ENCODE measurements at regions not wholly inside any gene's neighbourhood (a gene's known extent, or its start where the extent isn't known, plus 50 kb on each side); places are given as distances from the start of the nearest gene placed in this dataset.
"Not testable (repeated sequence)": the region's sequence is repeated elsewhere in the genome, so short reads cannot be mapped to it uniquely, and the experiment has no call there.

DNA sequence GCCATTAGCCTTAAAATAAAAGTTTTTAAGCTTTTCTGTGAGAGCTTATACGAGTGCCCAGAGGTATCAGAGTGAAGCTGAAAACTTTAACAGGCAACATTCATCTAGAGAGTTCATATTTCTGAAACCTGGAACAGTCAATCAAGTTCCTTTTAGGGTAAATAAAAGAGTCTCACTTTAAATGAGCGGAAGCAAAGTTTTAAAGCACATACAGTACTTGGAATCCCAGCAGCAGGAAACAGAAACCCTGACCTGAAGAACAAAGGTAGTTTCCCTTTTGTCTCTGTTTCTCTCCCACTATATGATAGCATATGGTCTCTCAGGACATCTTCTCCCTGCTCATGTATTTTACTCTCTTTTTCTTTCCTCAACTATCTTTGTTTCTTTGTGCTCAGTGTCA, 153.0 kb downstream of the ASB9 start:
- peak; percentile 1 for DNase-seq (ENCODE audit: low spot score)

DNA sequence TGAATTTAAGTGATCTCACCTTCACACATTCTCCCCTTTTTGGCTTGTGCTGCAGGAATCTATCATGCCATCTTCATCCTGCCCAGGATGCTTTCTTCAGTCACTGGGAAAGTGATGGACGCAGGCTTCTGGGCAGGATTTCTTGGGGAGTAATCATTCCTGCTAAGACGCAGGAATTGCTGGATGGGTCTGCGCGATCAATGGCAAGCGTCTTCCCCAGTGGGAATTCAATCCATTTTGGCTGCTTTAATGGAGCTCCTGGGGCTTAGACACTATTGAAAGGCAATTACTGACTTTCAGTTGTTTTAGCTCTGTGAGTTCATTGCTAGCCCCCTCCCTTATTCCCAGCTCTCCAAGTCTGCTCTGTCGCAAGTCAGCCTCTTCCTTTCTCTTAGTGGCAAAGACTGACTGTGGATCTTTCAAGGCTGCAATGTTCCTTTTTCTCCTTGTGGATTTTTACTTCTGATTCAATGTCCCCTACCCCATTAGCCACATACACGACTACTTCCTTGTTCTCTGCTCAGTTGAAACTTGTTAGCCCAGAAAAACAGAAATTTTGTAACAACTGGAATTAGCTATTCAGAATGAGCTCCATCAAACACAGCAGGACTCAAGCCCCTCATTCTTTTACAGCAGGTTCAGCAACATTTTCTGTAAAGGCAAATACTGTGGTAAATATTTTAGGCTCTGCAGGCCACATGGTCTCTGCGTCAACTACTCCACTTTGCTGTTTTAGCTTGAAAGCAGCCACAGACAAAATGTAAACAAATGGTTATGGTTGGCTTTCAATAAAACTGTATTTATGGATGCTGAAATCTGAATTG, 154.9 kb downstream of the ASB9 start:
- no peak for DNase-seq (ENCODE audit: low spot score)

GRCh38 chrX:15107367-15107988, 162.4 kb downstream of the ASB9 start:
- DNase-seq (ENCODE audit: low spot score): peak; percentile 12

- no peak for DNase-seq (ENCODE audit: low spot score)
Measured at GRCh38 chrX:15098505-15098904, 171.4 kb downstream of the ASB9 start.

- no peak for DNase-seq (ENCODE audit: low spot score)
Measured at GRCh38 chrX:15087747-15088146, 182.1 kb downstream of the ASB9 start.

- no peak for DNase-seq (ENCODE audit: low spot score)
Measured at GRCh38 chrX:15073313-15073712, 196.6 kb downstream of the ASB9 start.

GRCh38 chrX:15072880-15073279, 197.0 kb downstream of the ASB9 start:
- no peak for DNase-seq (ENCODE audit: low spot score)

- no peak for DNase-seq (ENCODE audit: low spot score)
Measured at GRCh38 chrX:15072259-15072658, 197.6 kb downstream of the ASB9 start.

- no peak for DNase-seq (ENCODE audit: low spot score)
Measured at GRCh38 chrX:15059474-15059873, 186.3 kb downstream of the MOSPD2 start.

DNA sequence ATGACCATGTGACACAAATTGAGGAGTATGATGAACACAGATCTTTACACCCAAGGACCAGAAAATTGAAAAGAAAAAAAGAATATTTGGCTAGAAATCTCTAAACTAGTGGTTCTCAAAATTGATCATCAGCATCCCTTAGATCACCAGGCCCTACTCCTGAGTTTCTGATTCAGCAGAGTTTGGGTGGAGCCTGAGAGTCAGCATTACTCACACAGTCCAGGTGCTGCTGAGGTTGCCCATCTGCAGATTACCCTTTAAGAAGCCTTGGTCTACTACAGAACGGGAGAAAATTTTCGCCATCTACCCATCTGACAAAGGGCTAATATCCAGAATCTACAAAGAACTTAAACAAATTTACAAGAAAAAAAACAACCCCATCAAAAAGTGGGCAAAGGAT, 182.8 kb downstream of the MOSPD2 start:
- no peak for DNase-seq (ENCODE audit: low spot score)

DNA sequence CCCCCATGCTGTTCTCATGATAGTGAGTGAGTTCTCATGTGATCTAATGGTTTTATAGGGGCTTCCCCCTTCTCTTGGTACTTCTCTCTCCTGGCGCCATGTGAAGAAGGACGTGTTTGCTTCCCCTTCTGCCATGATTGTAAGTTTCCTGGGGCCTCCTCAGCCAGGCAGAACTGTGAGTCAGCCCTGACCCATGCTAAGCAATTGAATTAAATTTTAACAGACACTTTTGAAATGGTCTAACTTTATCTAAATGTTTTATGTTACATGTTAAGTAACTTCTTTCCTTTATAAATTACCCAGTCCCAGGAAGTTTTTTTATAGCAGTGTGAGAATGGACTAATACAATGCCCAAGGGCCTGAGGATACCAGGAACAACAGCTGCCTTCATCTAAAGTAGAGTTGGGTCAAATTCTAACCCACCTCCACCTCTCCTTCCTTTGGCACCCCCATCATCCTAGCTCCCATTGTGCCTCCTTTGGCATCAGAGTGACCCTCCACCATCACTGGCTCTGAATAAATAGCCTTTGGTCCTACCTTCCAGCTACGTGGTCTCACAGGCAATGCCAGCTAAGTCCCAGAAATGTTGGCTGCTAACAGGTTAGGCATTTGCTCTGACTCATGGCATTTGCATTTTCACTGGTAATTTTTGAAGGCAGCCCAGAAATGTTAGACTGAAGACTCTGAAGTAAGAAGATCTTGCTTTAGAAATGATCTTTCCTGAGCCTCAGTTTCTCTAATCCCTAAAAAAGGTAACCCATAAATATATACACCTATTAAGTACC, 182.1 kb downstream of the MOSPD2 start:
- no peak for DNase-seq (ENCODE audit: low spot score)

- no peak for DNase-seq (ENCODE audit: low spot score)
Measured at GRCh38 chrX:15050395-15050794, 177.2 kb downstream of the MOSPD2 start.

DNA sequence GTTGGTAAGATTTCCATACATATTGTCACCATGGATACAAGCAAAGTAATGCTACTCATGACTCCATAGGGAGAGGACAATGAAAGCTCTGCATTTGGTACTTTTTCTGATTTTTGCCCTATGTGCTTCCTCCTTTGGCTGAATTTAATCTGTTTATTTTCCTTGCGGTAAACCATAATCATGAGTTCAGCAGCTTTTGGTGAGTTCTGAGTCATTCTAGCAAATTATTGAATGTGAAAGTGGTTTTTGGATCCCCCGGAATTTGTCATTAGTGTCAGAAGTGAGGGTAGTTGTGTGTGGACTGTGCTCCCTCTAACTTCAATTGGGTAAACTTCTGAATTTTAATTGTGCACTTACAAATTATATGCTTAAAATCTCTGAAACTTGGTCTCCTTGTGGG, 170.3 kb downstream of the MOSPD2 start:
- no peak for DNase-seq (ENCODE audit: low spot score)

GRCh38 chrX:15033917-15034316, 160.7 kb downstream of the MOSPD2 start:
- no peak for DNase-seq (ENCODE audit: low spot score)

DNA sequence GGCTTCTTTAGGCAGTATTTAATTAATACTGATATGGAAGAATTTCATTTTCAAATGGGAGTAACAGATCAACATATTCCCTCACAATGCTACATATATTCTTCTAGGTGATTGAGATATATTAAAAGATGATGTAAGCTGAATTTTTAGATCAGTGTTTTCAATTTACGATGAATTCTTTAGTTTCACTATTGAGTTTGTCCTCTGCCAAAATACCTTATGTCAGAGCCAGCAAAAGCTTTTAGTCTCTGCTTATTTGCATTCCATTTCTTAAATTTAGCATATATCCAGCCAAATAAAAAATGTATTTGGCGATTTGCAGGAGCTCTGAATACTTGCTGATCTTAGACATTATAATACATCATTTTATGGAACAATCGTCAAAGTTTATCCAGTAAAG, 144.3 kb downstream of the MOSPD2 start:
- DNase-seq (ENCODE audit: low spot score): no peak

DNA sequence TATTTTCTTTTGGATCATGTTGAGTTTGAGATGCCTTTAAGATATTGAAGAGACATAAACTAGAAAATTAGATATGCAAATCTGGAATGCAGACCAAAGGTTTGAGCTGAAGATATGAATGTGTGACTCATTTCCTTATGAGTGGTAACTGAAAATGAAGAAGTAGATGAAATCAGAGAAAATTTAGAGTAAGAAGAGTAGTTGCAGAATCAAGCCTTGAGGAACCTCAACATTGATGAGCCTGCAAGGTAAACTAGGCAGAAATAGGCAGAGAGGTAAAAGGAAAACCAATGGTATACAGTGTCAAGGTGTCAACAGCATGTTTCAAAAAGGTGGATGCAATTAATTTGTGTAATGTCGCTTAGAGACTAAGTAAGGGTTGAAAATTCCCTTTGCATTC, 142.8 kb downstream of the MOSPD2 start:
- no peak for DNase-seq (ENCODE audit: low spot score)

GRCh38 chrX:15014281-15014680, 141.1 kb downstream of the MOSPD2 start:
- DNase-seq (ENCODE audit: low spot score): no peak

DNA sequence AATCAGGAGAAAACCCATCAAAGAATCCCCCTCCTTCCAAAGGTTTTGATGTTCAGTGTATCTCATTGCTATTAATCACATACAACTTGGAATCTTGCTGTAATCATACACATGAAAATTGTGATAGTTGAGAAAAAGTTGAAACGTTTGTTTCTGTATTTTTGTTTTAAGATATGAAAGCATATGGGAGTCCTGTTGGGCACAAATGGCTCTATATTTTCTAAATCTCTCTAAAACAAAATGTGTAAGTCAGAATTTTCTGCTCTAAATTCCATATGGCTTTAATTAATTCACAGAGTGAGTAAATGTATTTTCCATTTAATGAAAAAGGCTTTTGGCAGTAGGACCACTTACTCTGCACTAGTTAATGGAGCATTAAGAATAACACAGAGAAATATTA, 140.2 kb downstream of the MOSPD2 start:
- DNase-seq (ENCODE audit: low spot score): no peak

DNA sequence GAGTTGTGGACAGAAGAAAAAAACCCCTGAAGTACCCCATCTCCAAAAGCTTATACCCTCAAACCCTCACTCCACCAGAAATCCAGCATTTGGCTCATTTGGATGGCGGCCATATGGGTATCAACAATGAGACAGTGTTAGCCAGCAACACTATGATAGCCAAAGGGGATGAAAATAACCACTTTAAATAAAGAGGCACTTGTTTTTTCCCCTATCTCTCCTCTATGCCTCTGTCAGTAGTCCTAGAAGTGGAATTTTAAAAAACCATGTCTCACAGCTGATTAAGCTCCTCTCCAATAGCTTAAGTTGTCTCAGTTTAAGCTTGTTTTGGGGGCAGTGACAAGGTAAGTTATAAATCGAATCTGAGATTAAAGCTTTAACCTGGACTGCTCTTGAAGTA, 124.0 kb downstream of the MOSPD2 start:
- DNase-seq (ENCODE audit: low spot score): no peak

- not testable (repeated sequence) for DNase-seq (ENCODE audit: low spot score)
Measured at GRCh38 chrX:14984425-14984824, 111.2 kb downstream of the MOSPD2 start.
